MCF 10A (cell line): ENCODE measurements at regions not wholly inside any gene's neighbourhood (a gene's known extent, or its start where the extent isn't known, plus 50 kb on each side); places are given as distances from the start of the nearest gene placed in this dataset.

Experiments
- BruUV-seq: library from RNA; stranded (reverse); fragments of 400-500 nt; replicated peaks from 2 replicates; lab custom pipeline; 2021; lab: Mats Ljungman, UMichigan
- CTCF ChIA-PET: fragments of 300-600 bp; sonication (Branson Sonifier 250); formaldehyde crosslinking; extraction: SDS; loops from one replicate; lab custom pipeline; 2021; ENCODE audit warnings: antibody characterized with exemption, inconsistent platforms; lab: Yijun Ruan, JAX
- POLR2A ChIA-PET: fragments of 300-600, 350-650 bp; sonication (Branson Sonifier 250); formaldehyde crosslinking; extraction: SDS; loops from one replicate; lab custom pipeline; 2020; ENCODE audit warnings: antibody characterized with exemption, inconsistent platforms; lab: Yijun Ruan, JAX
- DNase-seq: peaks from one replicate; pipeline ENCODE4 v3.0.0-alpha.2; 2018; ENCODE audit not compliant: unreplicated experiment
- H3K27ac Mint-ChIP-seq: one replicate; pipeline ENCODE4 v1.8.0; 2022; ENCODE audit warnings: mild to moderate bottlenecking, low read depth, mixed read lengths; ENCODE audit not compliant: unreplicated experiment
- H3K27me3 Mint-ChIP-seq: one replicate; pipeline ENCODE4 v1.8.0; 2022; ENCODE audit warnings: mixed read lengths; ENCODE audit not compliant: insufficient read depth, unreplicated experiment
- H3K36me3 Mint-ChIP-seq: one replicate; pipeline ENCODE4 v1.8.0; 2022; ENCODE audit warnings: mild to moderate bottlenecking, moderate library complexity, mixed read lengths; ENCODE audit not compliant: insufficient read depth, unreplicated experiment
- H3K4me1 Mint-ChIP-seq: one replicate; pipeline ENCODE4 v1.8.0; 2022; ENCODE audit warnings: mixed read lengths; ENCODE audit not compliant: insufficient read depth, unreplicated experiment
- H3K4me3 Mint-ChIP-seq: one replicate; pipeline ENCODE4 v1.8.0; 2022; ENCODE audit warnings: mild to moderate bottlenecking, moderate library complexity, mixed read lengths; ENCODE audit not compliant: unreplicated experiment
- H3K9me3 Mint-ChIP-seq: one replicate; pipeline ENCODE4 v1.8.0; 2022; ENCODE audit warnings: mixed read lengths; ENCODE audit not compliant: unreplicated experiment
- CTCF ChIP-seq: fragments of 200-600 bp; IDR thresholded peaks from one replicate; pipeline ENCODE4 v1.8.0; 2022; ENCODE audit warnings: antibody characterized with exemption, mild to moderate bottlenecking; ENCODE audit not compliant: unreplicated experiment
- intact Hi-C: fragments of 100-400 bp; cut with micrococcal nuclease; formaldehyde crosslinking; loops from 2 replicates; pipeline ENCODE4 v1.14.1; 2022

GRCh38 chr20:51120438-51120837, 97.5 kb upstream of the KCNG1 start:
- Mint-ChIP-seq H3K9me3 (no peaks in the 10 kb centered on the region), H3K27me3 (no peaks in the 10 kb centered on the region), H3K4me1 (peaks cover 28% of the 10 kb centered on the region), H3K4me3 (no peak overlapping the region), H3K27ac (peak overlapping the region; percentile 77), H3K36me3 (no peaks in the 10 kb centered on the region)
- no peak for TF ChIP-seq CTCF
- intact Hi-C loops: no loop called here
- CTCF ChIA-PET: interaction anchor here (1.2 to 1.7 kb wide), 3 partner anchors 10 to 186 kb away, joined by 3 to 4 read pairs (median 4); no protein-coding TSS in a partner anchor
- no TSS peak for BruUV-seq
- POLR2A ChIA-PET: no interaction called here
- DNase-seq: no peak

GRCh38 chr20:51119914-51120313, 97.0 kb upstream of the KCNG1 start:
- no peaks in the 10 kb centered on the region for H3K36me3 Mint-ChIP-seq
- no peak for TF ChIP-seq CTCF
- intact Hi-C loops: no loop called here
- no peak overlapping the region for H3K27ac Mint-ChIP-seq
- no peaks in the 10 kb centered on the region for H3K9me3 Mint-ChIP-seq
- POLR2A ChIA-PET: interaction anchor here (0.6 kb wide), 1 partner anchor 64 kb away, joined by 3 read pairs; no protein-coding TSS in a partner anchor
- H3K4me3 Mint-ChIP-seq: no peak overlapping the region
- DNase-seq: no peak
- CTCF ChIA-PET: interaction anchor here (0.6 to 2.0 kb wide), 4 partner anchors 105 to 187 kb away, joined by 3 to 6 read pairs (median 4); no protein-coding TSS in a partner anchor
- H3K27me3 Mint-ChIP-seq: no peaks in the 10 kb centered on the region
- peaks cover 28% of the 10 kb centered on the region for H3K4me1 Mint-ChIP-seq
- no TSS peak for BruUV-seq

GRCh38 chr20:51118985-51119527, 96.1 kb upstream of the KCNG1 start:
- TF ChIP-seq CTCF: no peak
- ChIA-PET CTCF (interaction anchor here (1.7 to 2.0 kb wide), 2 partner anchors 104 to 126 kb away, joined by 4 to 6 read pairs; no protein-coding TSS in a partner anchor), POLR2A (interaction anchor here (0.6 kb wide), 1 partner anchor 64 kb away, joined by 3 read pairs; no protein-coding TSS in a partner anchor)
- BruUV-seq: no TSS peak
- H3K27me3 Mint-ChIP-seq: no peaks in the 10 kb centered on the region
- H3K4me1 Mint-ChIP-seq: peaks cover 28% of the 10 kb centered on the region
- intact Hi-C loops: no loop called here
- no peaks in the 10 kb centered on the region for H3K9me3 Mint-ChIP-seq
- no peaks in the 10 kb centered on the region for H3K36me3 Mint-ChIP-seq
- no peak for DNase-seq
- H3K4me3 Mint-ChIP-seq: no peak overlapping the region
- H3K27ac Mint-ChIP-seq: no peak overlapping the region

GRCh38 chr20:51118216-51118615, 95.3 kb upstream of the KCNG1 start:
- intact Hi-C loops: no loop called here
- no peak overlapping the region for H3K4me3 Mint-ChIP-seq
- DNase-seq: no peak
- H3K27ac Mint-ChIP-seq: no peak overlapping the region
- no peaks in the 10 kb centered on the region for H3K36me3 Mint-ChIP-seq
- ChIA-PET POLR2A (interaction anchor here (0.7 kb wide), 1 partner anchor 11 kb away, joined by 3 read pairs; no protein-coding TSS in a partner anchor), CTCF (interaction anchor here (2.0 kb wide), 1 partner anchor 125 kb away, joined by 6 read pairs; no protein-coding TSS in a partner anchor)
- TF ChIP-seq CTCF: no peak
- H3K27me3 Mint-ChIP-seq: no peaks in the 10 kb centered on the region
- H3K9me3 Mint-ChIP-seq: no peaks in the 10 kb centered on the region
- peaks cover 26% of the 10 kb centered on the region for H3K4me1 Mint-ChIP-seq
- no TSS peak for BruUV-seq
